Fibroblast of the aortic adventitia (primary cell): ENCODE measurements at regions not wholly inside any gene's neighbourhood (a gene's known extent, or its start where the extent isn't known, plus 50 kb on each side); places are given as distances from the start of the nearest gene placed in this dataset.
"Not testable (repeated sequence)": the region's sequence is repeated elsewhere in the genome, so short reads cannot be mapped to it uniquely, and the experiment has no call there.

Experiments used
- DNase-seq: peaks from one replicate; pipeline ENCODE4 v3.0.0-alpha.2; 2010; ENCODE audit warnings: low read depth
- H3K4me3 ChIP-seq: 2 replicates; pipeline ENCODE4 v1.5.1; 2011; ENCODE audit warnings: low read depth, mild to moderate bottlenecking, control low read depth, low read length, moderate library complexity
- TF ChIP-seq, protein P1 (sequence below): IDR thresholded peaks from 2 replicates; pipeline ENCODE4 v1.5.1; 2011; ENCODE audit warnings: mild to moderate bottlenecking, low read length, control low read depth, inconsistent platforms; ENCODE audit not compliant: insufficient read depth

GRCh38 chrX:39788521-39788920 lies 309.2 kb downstream of the BCOR start:
- H3K4me3 ChIP-seq = no peak overlapping the region
- TF ChIP-seq, protein P1, sequence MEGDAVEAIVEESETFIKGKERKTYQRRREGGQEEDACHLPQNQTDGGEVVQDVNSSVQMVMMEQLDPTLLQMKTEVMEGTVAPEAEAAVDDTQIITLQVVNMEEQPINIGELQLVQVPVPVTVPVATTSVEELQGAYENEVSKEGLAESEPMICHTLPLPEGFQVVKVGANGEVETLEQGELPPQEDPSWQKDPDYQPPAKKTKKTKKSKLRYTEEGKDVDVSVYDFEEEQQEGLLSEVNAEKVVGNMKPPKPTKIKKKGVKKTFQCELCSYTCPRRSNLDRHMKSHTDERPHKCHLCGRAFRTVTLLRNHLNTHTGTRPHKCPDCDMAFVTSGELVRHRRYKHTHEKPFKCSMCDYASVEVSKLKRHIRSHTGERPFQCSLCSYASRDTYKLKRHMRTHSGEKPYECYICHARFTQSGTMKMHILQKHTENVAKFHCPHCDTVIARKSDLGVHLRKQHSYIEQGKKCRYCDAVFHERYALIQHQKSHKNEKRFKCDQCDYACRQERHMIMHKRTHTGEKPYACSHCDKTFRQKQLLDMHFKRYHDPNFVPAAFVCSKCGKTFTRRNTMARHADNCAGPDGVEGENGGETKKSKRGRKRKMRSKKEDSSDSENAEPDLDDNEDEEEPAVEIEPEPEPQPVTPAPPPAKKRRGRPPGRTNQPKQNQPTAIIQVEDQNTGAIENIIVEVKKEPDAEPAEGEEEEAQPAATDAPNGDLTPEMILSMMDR = no peak
- DNase-seq = no peak

DNA sequence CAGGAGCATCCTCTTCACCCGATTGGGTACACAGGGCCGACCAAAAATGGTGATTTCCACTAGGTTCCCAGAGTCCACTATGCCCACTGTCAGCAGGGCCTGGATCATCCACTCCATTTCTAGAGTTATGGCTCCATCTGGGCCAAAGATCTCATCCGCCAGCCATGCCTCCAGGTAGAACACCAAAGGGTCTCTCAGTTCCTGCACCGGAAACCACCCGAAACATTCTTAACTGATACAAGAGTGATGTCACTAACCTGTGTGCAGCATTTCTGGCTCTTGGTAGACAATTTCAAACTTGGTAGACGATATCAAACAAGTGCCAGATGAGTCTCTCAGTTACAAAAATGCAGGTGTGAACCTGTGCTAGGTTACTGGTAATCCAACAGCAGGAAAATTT lies 306.1 kb downstream of the BCOR start:
- TF ChIP-seq, protein P1 = no peak
- no peak for DNase-seq
- H3K4me3 ChIP-seq = no peak overlapping the region

- TF ChIP-seq, protein P1 = no peak
- H3K4me3 ChIP-seq = no peak overlapping the region
- DNase-seq = no peak
Measured at GRCh38 chrX:39795605-39796004, 302.2 kb downstream of the BCOR start.

DNA sequence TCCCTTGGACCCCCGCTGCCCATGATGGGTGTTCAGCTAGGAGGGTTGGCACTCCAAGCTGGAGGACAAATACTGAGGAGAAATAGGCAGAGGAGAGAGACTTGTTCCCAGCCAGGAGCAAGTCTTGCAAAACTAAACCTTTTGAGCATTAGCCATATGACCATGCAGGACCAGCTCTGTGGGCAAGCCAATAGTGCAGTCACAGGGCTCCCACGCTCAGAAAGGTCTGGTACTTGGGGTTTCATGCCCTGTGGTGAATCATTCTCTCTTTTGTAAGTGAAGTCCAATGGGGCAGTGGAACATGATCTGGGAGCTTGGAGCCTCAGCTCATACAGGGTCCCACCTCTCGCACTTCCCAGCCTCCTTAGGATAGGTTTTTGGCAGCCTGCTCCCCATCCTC lies 300.9 kb downstream of the BCOR start:
- DNase-seq = no peak
- H3K4me3 ChIP-seq = no peak overlapping the region
- TF ChIP-seq, protein P1 = no peak

DNA sequence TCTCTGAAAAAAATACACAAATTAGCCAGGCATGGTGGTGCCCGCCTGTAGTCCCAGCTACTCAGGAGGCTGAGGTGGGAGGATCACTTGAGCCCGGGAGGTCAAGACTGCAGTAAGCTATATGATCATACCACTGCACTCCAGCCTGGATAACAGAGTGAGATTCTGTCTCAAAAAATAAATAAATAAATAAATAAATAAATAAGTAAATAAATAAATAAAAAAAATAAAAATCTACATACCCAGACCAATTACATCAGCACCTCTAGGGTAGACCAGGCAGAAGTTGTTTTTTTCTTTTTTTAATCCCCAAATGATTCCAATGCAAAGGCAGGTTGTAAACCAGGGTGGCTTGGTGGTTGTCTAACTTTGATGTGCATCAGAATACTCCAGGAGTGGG lies 299.3 kb downstream of the BCOR start:
- DNase-seq, H3K4me3 ChIP-seq: not testable (repeated sequence)

- TF ChIP-seq, protein P1 = no peak
- no peak overlapping the region for H3K4me3 ChIP-seq
- DNase-seq = no peak
Measured at GRCh38 chrX:39802354-39802753, 295.4 kb downstream of the BCOR start.

- DNase-seq = no peak
- TF ChIP-seq, protein P1 = no peak
Measured at GRCh38 chrX:39802908-39803307, 294.9 kb downstream of the BCOR start.

GRCh38 chrX:39805022-39805421 lies 292.7 kb downstream of the BCOR start:
- DNase-seq = no peak
- no peak overlapping the region for H3K4me3 ChIP-seq
- TF ChIP-seq, protein P1 = no peak

More at GRCh38 chrX:39802908-39803307, 294.9 kb downstream of the BCOR start:
- no peak overlapping the region for H3K4me3 ChIP-seq
